Keratinocyte (primary cell): ENCODE measurements at regions not wholly inside any gene's neighbourhood (a gene's known extent, or its start where the extent isn't known, plus 50 kb on each side); places are given as distances from the start of the nearest gene placed in this dataset.

ENCODE experiments used
- DNase-seq: peaks from one replicate; pipeline ENCODE4 v3.0.0-alpha.2; 2011; ENCODE audit warnings: low read depth, missing footprints, low spot score
- FAIRE-seq: peaks from 2 replicates; lab custom pipeline; 2011; peaks lifted over from hg19 to GRCh38; lab: Jason Lieb, UNC
- H2AFZ ChIP-seq: 2 replicates; pipeline ENCODE4 v1.6.0; 2012; ENCODE audit warnings: low read length, control low read depth, inconsistent platforms; ENCODE audit not compliant: control insufficient read depth
- H3K27ac ChIP-seq: 2 replicates; pipeline ENCODE4 v1.5.1; 2011; ENCODE audit warnings: low read length; ENCODE audit not compliant: control insufficient read depth, insufficient read depth
- H3K27me3 ChIP-seq: 3 replicates; pipeline ENCODE4 v1.6.0; 2011; ENCODE audit warnings: low read length; ENCODE audit not compliant: control insufficient read depth, insufficient read depth; ENCODE audit errors: extremely low read depth
- H3K36me3 ChIP-seq, 2 experiments: 2 replicates in 1 of 2; 3 replicates in 1 of 2; pipeline ENCODE4 v1.5.1; 2011; ENCODE audit warnings: low read length in 2 of 2, mild to moderate bottlenecking in 1 of 2; ENCODE audit not compliant: control insufficient read depth in 2 of 2, insufficient read depth in 2 of 2; ENCODE audit errors: extremely low read depth in 1 of 2
- H3K4me1 ChIP-seq: 3 replicates; pipeline ENCODE4 v1.5.1; 2011; ENCODE audit warnings: low read length; ENCODE audit not compliant: control insufficient read depth, insufficient read depth; ENCODE audit errors: extremely low read depth
- H3K4me2 ChIP-seq: 3 replicates; pipeline ENCODE4 v1.6.0; 2011; ENCODE audit warnings: low read depth, low read length; ENCODE audit not compliant: control insufficient read depth, insufficient read depth; ENCODE audit errors: extremely low read depth
- H3K4me3 ChIP-seq, 3 experiments: fragments of 200-600 bp in 1 of 3; sonication (generic) in 1 of 3; 2 replicates in 2 of 3; 3 replicates in 1 of 3; pipeline ENCODE4 v1.5.1; 2011 to 2016; ENCODE audit warnings: low read length in 3 of 3, mild to moderate bottlenecking in 3 of 3, control low read depth in 2 of 3, inconsistent platforms in 1 of 3, low read depth in 1 of 3, mixed read lengths in 1 of 3, mixed run types in 1 of 3, moderate library complexity in 1 of 3; ENCODE audit not compliant: control insufficient read depth in 2 of 3, insufficient read depth in 2 of 3; ENCODE audit errors: extremely low read depth in 1 of 3
- H3K79me2 ChIP-seq: 2 replicates; pipeline ENCODE4 v1.6.0; 2012; ENCODE audit warnings: low read length; ENCODE audit not compliant: control insufficient read depth, insufficient read depth
- H3K9ac ChIP-seq: 3 replicates; pipeline ENCODE4 v1.6.0; 2011; ENCODE audit warnings: low read length; ENCODE audit not compliant: control insufficient read depth, insufficient read depth; ENCODE audit errors: extremely low read depth
- H3K9me1 ChIP-seq: 3 replicates; pipeline ENCODE4 v1.6.0; 2011; ENCODE audit warnings: low read length; ENCODE audit not compliant: control insufficient read depth, insufficient read depth; ENCODE audit errors: extremely low read depth
- H3K9me3 ChIP-seq: 2 replicates; pipeline ENCODE4 v1.5.1; 2012; ENCODE audit warnings: low read depth, low read length; ENCODE audit not compliant: control insufficient read depth
- H4K20me1 ChIP-seq: 3 replicates; pipeline ENCODE4 v1.6.0; 2011; ENCODE audit warnings: low read length; ENCODE audit not compliant: control insufficient read depth, insufficient read depth; ENCODE audit errors: extremely low read depth
- CTCF ChIP-seq, 3 experiments: IDR thresholded peaks in 1 of 3; conservative IDR thresholded peaks in 1 of 3; optimal IDR thresholded peaks in 1 of 3; 2 replicates in 2 of 3; 3 replicates in 1 of 3; pipeline versions ENCODE3 to v1.5.1; 2011; ENCODE audit warnings: low read length in 3 of 3, mild to moderate bottlenecking in 3 of 3, moderate library complexity in 2 of 3, control low read depth in 1 of 3, inconsistent platforms in 1 of 3; ENCODE audit not compliant: insufficient read depth in 2 of 3; ENCODE audit errors: extremely low read depth in 1 of 3
- EZH2 ChIP-seq: IDR thresholded peaks from one replicate; pipeline ENCODE4 v1.6.1; 2012; ENCODE audit warnings: inconsistent platforms, mild to moderate bottlenecking, low read length, moderate library complexity
- dilution Hi-C: fragments of 300-500 bp; cut with MboI; formaldehyde crosslinking; loops from one replicate; pipeline ENCODE4 v1.7.0; 2020; ENCODE audit warnings: low sequenced_read_pairs; ENCODE audit not compliant: extremely low pct_ligation_motif_present

- Histone ChIP-seq H3K27ac (no peak overlapping the region), H3K4me2 (peak overlapping the region; percentile 98), H3K4me3 (peak overlapping the region; percentile 30 to 77 (median 64)), H4K20me1 (no peaks in the 10 kb centered on the region), H2AFZ (peak overlapping the region; percentile 92), H3K9ac (peak overlapping the region; percentile 45), H3K27me3 (no peaks in the 10 kb centered on the region), H3K79me2 (no peaks in the 10 kb centered on the region), H3K4me1 (peaks cover 4% of the 10 kb centered on the region), H3K9me1 (no peaks in the 10 kb centered on the region), H3K9me3 (no peaks in the 10 kb centered on the region), H3K36me3 (no peaks in the 10 kb centered on the region)
- TF ChIP-seq CTCF (optimal IDR thresholded peaks at IDR 0.05 in 1 of 3, IDR thresholded peaks at IDR 0.05 in 1 of 3, conservative IDR thresholded peaks at IDR 0.05 in 1 of 3; ENCODE audit: extremely low read depth in 1 of 3, insufficient read depth in 2 of 3, low read length in 3 of 3) (peak; percentile 59 to 69 (median 67)), EZH2 (no peak)
- DNase-seq (no peak), FAIRE-seq (peak; percentile 48)
- dilution Hi-C loops, result no loop called here
Observed at GRCh38 chr2:176554101-176555048, 285.1 kb downstream of the MTX2 start.

- Histone ChIP-seq H3K79me2 (no peaks in the 10 kb centered on the region), H3K9ac (no peak overlapping the region), H3K4me2 (no peak overlapping the region), H3K4me1 (peaks cover 4% of the 10 kb centered on the region), H3K27ac (no peak overlapping the region), H3K9me3 (no peaks in the 10 kb centered on the region), H3K27me3 (no peaks in the 10 kb centered on the region), H2AFZ (no peak overlapping the region), H4K20me1 (no peaks in the 10 kb centered on the region), H3K9me1 (no peaks in the 10 kb centered on the region), H3K36me3 (no peaks in the 10 kb centered on the region), H3K4me3 (no peak overlapping the region)
- dilution Hi-C loops, result no loop called here
- no peak for FAIRE-seq
- DNase-seq, result no peak
- TF ChIP-seq EZH2, result no peak
- TF ChIP-seq CTCF (optimal IDR thresholded peaks at IDR 0.05 in 1 of 3, IDR thresholded peaks at IDR 0.05 in 1 of 3, conservative IDR thresholded peaks at IDR 0.05 in 1 of 3; ENCODE audit: extremely low read depth in 1 of 3, insufficient read depth in 2 of 3, low read length in 3 of 3), result no peak
Observed at GRCh38 chr2:176555112-176555511, 285.9 kb downstream of the MTX2 start.
